MM.1S (cell line): ENCODE measurements at regions not wholly inside any gene's neighbourhood (a gene's known extent, or its start where the extent isn't known, plus 50 kb on each side); places are given as distances from the start of the nearest gene placed in this dataset.
A peak's percentile ranks its signal among the peaks of the same experiment; 100 is the strongest.

ENCODE experiments used
- DNase-seq: peaks from one replicate; pipeline ENCODE4 v3.0.0-alpha.2; 2015
- H2AFZ ChIP-seq: fragments of 300-600 bp; sonication (generic); 2 replicates; pipeline ENCODE4 v1.6.0; 2016; ENCODE audit warnings: antibody characterized with exemption, low read length
- H3F3A ChIP-seq: fragments of 300-600 bp; sonication (generic); 2 replicates; pipeline ENCODE4 v1.6.1; 2016; ENCODE audit warnings: mild to moderate bottlenecking, antibody characterized with exemption, low read length, moderate library complexity, mixed read lengths; ENCODE audit not compliant: insufficient read depth
- H3K27ac ChIP-seq: fragments of 300-600 bp; sonication (generic); 2 replicates; pipeline ENCODE4 v1.5.1; 2016; ENCODE audit warnings: mild to moderate bottlenecking, low read length
- H3K27me3 ChIP-seq: fragments of 300-600 bp; sonication (generic); replicated peaks from 2 replicates; pipeline ENCODE4 v1.6.0; 2016; ENCODE audit warnings: low read length; ENCODE audit not compliant: insufficient read depth
- H3K36me3 ChIP-seq: fragments of 300-600 bp; sonication (generic); replicated peaks from 2 replicates; pipeline ENCODE4 v1.6.1; 2016; ENCODE audit warnings: mild to moderate bottlenecking, low read length, mixed read lengths; ENCODE audit not compliant: insufficient read depth
- H3K4me1 ChIP-seq: fragments of 300-600 bp; sonication (generic); 2 replicates; pipeline ENCODE4 v1.6.1; 2016; ENCODE audit warnings: low read length, mixed read lengths
- H3K4me2 ChIP-seq: fragments of 300-600 bp; sonication (generic); 2 replicates; pipeline ENCODE4 v1.6.0; 2016; ENCODE audit warnings: low read depth, low read length
- H3K4me3 ChIP-seq: fragments of 300-600 bp; sonication (generic); 2 replicates; pipeline ENCODE4 v1.5.1; 2016; ENCODE audit warnings: low read length, mixed read lengths
- H3K79me2 ChIP-seq: fragments of 300-600 bp; sonication (generic); 2 replicates; pipeline ENCODE4 v1.6.1; 2016; ENCODE audit warnings: mixed run types, low read length, mixed read lengths
- H3K9ac ChIP-seq: fragments of 300-600 bp; sonication (generic); 2 replicates; pipeline ENCODE4 v1.6.1; 2016; ENCODE audit warnings: low read length, mixed read lengths
- H3K9me2 ChIP-seq: fragments of 300-600 bp; sonication (generic); replicated peaks from 2 replicates; pipeline ENCODE4 v1.6.1; 2016; ENCODE audit warnings: mild to moderate bottlenecking, low read length, mixed read lengths; ENCODE audit not compliant: insufficient read depth
- H3K9me3 ChIP-seq: fragments of 300-600 bp; sonication (generic); replicated peaks from 2 replicates; pipeline ENCODE4 v1.6.1; 2016; ENCODE audit warnings: mild to moderate bottlenecking, low read length, mixed read lengths; ENCODE audit not compliant: insufficient read depth
- H4K20me1 ChIP-seq: fragments of 300-600 bp; sonication (generic); 2 replicates; pipeline ENCODE4 v1.6.1; 2016; ENCODE audit warnings: mild to moderate bottlenecking, low read length, moderate library complexity, mixed read lengths; ENCODE audit not compliant: insufficient read depth
- CTCF ChIP-seq: fragments of 300-600 bp; sonication (generic); IDR thresholded peaks from 2 replicates; pipeline ENCODE4 v1.5.1; 2016; ENCODE audit warnings: antibody characterized with exemption, low read length, mixed read lengths
- EZH2 ChIP-seq: fragments of 300-600 bp; sonication (generic); optimal IDR thresholded peaks from 2 replicates; pipeline ENCODE3; 2017; ENCODE audit warnings: low read depth, mild to moderate bottlenecking, antibody characterized with exemption, low read length, mixed read lengths
- EZH2phosphoT487 ChIP-seq: fragments of 300-600 bp; sonication (generic); IDR thresholded peaks from 2 replicates; pipeline ENCODE4 v1.6.1; 2018; ENCODE audit warnings: antibody characterized with exemption, low read length

- Histone ChIP-seq H3K27me3 (peaks cover 35% of the 10 kb centered on the region), H3K79me2 (no peaks in the 10 kb centered on the region), H3F3A (peaks cover 12% of the 10 kb centered on the region), H3K4me2 (peak overlapping the region; percentile 23; the same call in 1 of the 2 replicates), H3K9ac (no peak overlapping the region), H3K4me3 (no peak overlapping the region), H4K20me1 (no peaks in the 10 kb centered on the region), H2AFZ (no peak overlapping the region), H3K9me3 (no peaks in the 10 kb centered on the region), H3K36me3 (no peaks in the 10 kb centered on the region), H3K4me1 (peaks cover 8% of the 10 kb centered on the region), H3K27ac (no peak overlapping the region), H3K9me2 (no peaks in the 10 kb centered on the region)
- peak; percentile 79 for DNase-seq
- no peak for TF ChIP-seq EZH2
- TF ChIP-seq CTCF = peak; percentile 100
These were observed 64.4 kb upstream of the TM9SF2 start for GRCh38 chr13:99436686-99437416.

- Histone ChIP-seq H2AFZ (no peak overlapping the region), H3K27ac (no peak overlapping the region), H3K27me3 (peaks cover 35% of the 10 kb centered on the region), H3F3A (no peaks in the 10 kb centered on the region), H3K4me2 (no peak overlapping the region), H3K79me2 (no peaks in the 10 kb centered on the region), H3K9me3 (no peaks in the 10 kb centered on the region), H3K36me3 (no peaks in the 10 kb centered on the region), H3K9me2 (no peaks in the 10 kb centered on the region), H4K20me1 (no peaks in the 10 kb centered on the region), H3K9ac (no peak overlapping the region), H3K4me3 (no peak overlapping the region), H3K4me1 (no peaks in the 10 kb centered on the region)
- no peak for TF ChIP-seq EZH2phosphoT487
- DNase-seq = no peak
These were observed 62.2 kb upstream of the TM9SF2 start for GRCh38 chr13:99439048-99439447.

GRCh38 chr13:99439850-99440604 is 61.2 kb upstream of the TM9SF2 start:
- Histone ChIP-seq H3K9me2 (no peaks in the 10 kb centered on the region), H3K9ac (no peak overlapping the region), H3K36me3 (no peaks in the 10 kb centered on the region), H3K79me2 (no peaks in the 10 kb centered on the region), H3K9me3 (no peaks in the 10 kb centered on the region), H3K4me3 (no peak overlapping the region), H3F3A (no peaks in the 10 kb centered on the region), H2AFZ (no peak overlapping the region), H3K27me3 (peaks cover 35% of the 10 kb centered on the region), H3K4me2 (no peak overlapping the region), H3K4me1 (no peaks in the 10 kb centered on the region), H4K20me1 (no peaks in the 10 kb centered on the region), H3K27ac (no peak overlapping the region)
- no peak for DNase-seq
- TF ChIP-seq EZH2 (no peak), EZH2phosphoT487 (no peak), CTCF (no peak)
